Superior temporal gyrus (tissue), 1 donor: ENCODE measurements at regions not wholly inside any gene's neighbourhood (a gene's known extent, or its start where the extent isn't known, plus 50 kb on each side); places are given as distances from the start of the nearest gene placed in this dataset.
"Not testable (repeated sequence)": the region's sequence is repeated elsewhere in the genome, so short reads cannot be mapped to it uniquely, and the experiment has no call there.

Source experiments
- DNase-seq: peaks from one replicate; pipeline ENCODE4 v3.0.0-alpha.2; 2016; ENCODE audit errors: extremely low spot score

- peak; percentile 93 for DNase-seq
Measured at GRCh38 chr15:38073178-38073946, 138.9 kb downstream of the TMCO5A start.

- DNase-seq: no peak
Measured at GRCh38 chr15:38074029-38074428, 139.6 kb downstream of the TMCO5A start.

- no peak for DNase-seq
Measured at GRCh38 chr15:38075466-38075865, 141.0 kb downstream of the TMCO5A start.

- no peak for DNase-seq
Measured at GRCh38 chr15:38076786-38077185, 142.3 kb downstream of the TMCO5A start.

DNA sequence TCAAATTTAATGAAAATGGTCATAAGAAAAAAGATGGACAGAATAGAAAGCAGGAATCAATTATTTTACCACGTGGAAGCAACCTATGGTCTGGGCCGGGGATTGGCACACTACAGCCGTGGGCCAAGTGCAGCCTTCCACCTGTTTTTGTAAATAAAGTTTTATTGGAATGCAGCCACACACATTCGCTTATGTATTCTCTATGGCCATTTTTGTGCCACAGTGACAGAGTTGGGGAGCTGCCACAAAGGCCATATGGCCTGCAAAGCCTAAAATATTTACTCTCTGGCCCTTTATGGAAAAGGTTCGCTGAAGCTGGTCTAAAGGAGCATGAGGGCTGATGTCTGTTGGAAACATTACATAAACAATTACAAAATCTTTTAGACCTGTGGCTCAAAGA, 144.8 kb downstream of the TMCO5A start:
- no peak for DNase-seq

- DNase-seq: no peak
Measured at GRCh38 chr15:38080651-38081275, 146.3 kb downstream of the TMCO5A start.

DNA sequence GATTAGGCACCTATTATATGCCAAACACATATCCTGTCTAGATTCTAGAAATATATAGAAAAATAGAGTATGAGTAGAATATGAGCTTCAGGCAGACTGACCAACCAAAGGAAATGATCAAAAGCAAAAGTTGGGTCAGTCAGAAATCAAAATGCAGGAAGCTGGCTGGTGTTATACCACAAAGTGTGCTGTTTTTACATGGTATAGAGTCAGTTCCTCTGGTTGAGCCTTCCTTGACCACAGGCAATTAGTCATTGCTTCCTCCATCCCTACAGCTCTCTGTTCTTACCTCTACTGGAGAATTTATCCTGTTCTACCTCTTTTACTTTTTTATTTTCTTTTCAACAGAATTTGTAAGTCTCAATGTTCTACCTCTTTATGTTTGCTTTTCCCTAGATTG, 149.8 kb downstream of the TMCO5A start:
- DNase-seq: no peak

GRCh38 chr15:38085114-38085513, 150.7 kb downstream of the TMCO5A start:
- DNase-seq: no peak

GRCh38 chr15:38085931-38086568, 151.6 kb downstream of the TMCO5A start:
- no peak for DNase-seq

DNA sequence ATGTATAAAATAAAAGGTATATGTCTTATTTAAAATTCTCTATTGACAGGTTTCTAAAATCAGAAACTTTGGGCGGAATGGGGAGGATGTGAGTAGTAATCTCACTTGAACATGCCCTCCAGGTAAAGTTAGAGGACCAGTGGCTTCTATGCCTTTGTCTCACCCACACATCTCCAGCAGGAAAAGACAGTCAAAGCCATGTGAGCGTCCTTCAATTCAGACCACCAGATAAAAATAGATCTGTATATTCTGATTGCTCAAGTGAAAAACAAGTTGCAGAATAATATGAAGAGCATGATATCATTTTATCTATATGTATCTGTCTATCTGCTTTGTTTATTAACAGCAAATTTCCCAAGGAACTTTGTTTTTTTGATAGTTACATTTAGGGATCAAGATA, 152.2 kb downstream of the TMCO5A start:
- DNase-seq: no peak

- DNase-seq: no peak
Measured at GRCh38 chr15:38088971-38089370, 154.5 kb downstream of the TMCO5A start.

DNA sequence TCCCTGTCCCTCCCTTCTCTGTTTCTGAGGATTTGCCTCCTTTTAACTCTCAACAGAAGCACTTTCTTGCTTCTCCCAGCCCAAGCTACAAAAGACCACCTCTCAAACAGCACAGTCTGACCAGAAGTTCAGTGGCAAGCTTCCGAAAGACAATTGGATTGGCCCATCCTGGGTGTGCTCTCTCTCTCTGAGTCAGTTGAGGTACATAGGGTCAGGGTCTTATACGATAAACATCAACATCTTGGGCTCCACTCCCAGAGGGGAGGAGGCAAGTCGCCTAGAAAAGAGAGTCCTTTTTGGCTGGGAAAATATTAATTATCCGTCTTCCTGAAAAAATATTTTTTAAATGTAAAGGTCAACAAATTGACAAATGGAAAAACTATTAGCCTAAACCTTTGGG, 155.8 kb downstream of the TMCO5A start:
- DNase-seq: no peak

- no peak for DNase-seq
Measured at GRCh38 chr15:38090678-38091077, 156.2 kb downstream of the TMCO5A start.

- DNase-seq: no peak
Measured at GRCh38 chr15:38091078-38091645, 156.7 kb downstream of the TMCO5A start.

GRCh38 chr15:38093931-38094330, 158.7 kb upstream of the SPRED1 start:
- no peak for DNase-seq

- no peak for DNase-seq
Measured at GRCh38 chr15:38102972-38103371, 149.7 kb upstream of the SPRED1 start.

- no peak for DNase-seq
Measured at GRCh38 chr15:38103564-38103963, 149.1 kb upstream of the SPRED1 start.

DNA sequence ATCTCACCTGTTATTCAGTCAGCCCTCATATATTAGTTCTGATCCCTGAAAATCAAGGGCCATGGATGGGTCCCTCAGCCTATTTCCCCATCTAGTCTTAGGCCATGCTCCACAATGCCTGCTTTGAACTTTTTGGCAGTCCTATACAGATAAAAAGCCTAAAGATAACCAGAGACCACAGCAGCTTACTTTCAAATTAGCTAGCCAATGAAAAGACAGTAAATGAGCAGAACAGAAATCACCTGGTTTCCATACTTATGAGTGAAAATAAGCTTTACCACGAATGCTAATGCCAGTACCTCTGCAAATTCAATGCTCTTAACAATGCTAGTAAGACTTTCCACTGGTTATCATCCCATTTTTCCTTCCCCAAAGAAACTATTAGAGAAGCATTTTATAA, 141.6 kb upstream of the SPRED1 start:
- no peak for DNase-seq

DNA sequence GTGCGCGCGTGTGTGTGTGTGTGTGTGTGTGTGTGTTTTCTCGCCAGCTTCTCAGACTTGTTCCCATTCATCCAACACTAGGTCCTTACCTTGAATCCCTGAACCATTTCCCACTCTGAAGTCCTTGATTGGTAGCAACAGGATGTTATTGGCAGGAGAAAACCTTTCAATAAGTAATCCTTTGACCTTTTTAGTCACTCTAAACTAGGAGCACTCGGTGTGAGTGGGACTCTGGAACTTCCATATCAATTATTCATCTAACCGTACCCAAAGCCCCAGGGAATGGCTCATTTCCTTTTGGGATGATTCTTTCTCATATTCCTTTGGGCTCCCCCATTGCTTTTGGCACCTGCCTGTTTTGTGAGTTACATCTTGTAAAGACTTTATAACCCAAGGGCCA, 140.2 kb upstream of the SPRED1 start:
- no peak for DNase-seq

DNA sequence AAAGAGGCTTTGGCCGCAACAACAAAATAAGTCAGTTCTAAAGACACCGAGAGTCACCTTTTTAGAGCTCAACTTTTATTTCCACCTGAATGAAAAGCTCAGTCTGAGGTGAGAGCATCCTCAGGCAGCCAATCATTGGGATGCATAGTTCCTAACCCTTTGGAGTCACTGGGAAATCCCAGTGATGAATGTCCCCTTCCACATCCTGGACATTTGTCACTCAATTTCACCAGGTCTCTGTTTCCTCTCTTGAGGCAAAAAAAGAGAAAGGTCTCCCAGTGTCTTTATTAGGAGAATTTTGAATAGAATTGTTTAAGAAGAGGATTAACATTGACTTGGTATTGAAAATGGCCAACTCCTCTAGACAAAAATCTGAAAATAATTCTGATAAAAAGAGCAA, 137.5 kb upstream of the SPRED1 start:
- DNase-seq: no peak

- DNase-seq: no peak
Measured at GRCh38 chr15:38117781-38118180, 134.9 kb upstream of the SPRED1 start.

DNA sequence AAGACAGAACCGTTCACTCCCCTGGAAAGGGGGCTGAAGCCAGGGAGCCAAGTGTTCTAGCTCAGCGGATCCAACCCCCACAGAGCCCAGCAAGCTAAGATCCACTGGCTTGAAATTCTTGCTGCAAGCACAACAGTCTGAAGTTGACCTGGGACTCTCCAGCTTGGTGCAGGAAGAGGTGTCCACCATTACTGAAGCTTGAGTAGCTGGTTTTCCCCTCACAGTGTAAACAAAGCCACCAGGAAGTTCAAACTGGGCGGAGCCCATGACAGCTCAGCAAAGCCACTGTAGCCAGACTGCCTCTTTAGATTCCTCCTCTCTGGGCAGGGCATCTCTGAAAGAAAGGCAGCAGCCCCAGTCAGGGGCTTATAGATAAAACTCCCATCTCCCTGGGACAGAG, 132.8 kb upstream of the SPRED1 start:
- not testable (repeated sequence) for DNase-seq

GRCh38 chr15:38127306-38127771, 125.3 kb upstream of the SPRED1 start:
- DNase-seq: no peak
